ENCODE measurements at regions not wholly inside any gene's neighbourhood (a gene's known extent, or its start where the extent isn't known, plus 50 kb on each side); places are given as distances from the start of the nearest gene placed in this dataset.

DNA sequence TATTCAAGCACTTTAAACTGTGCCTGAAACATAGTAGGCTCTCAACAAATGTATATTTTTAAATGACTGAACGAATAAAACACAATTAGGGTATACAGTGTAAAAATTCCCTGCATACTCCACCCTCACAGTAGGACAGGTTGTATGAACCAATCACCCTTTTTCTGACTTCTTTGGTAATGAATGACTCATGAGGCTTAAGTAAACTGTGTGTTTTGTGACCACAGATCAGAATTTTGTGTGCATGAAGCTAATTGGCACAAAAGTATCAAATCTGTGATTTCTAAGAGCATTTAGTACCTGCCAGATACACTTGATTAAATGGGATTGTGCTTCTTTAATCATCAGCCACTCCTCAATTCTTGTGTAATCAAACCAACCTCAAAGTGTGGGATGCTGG, 109.9 kb upstream of the MAP4K3 start:
- TF ChIP-seq, protein P1, sequence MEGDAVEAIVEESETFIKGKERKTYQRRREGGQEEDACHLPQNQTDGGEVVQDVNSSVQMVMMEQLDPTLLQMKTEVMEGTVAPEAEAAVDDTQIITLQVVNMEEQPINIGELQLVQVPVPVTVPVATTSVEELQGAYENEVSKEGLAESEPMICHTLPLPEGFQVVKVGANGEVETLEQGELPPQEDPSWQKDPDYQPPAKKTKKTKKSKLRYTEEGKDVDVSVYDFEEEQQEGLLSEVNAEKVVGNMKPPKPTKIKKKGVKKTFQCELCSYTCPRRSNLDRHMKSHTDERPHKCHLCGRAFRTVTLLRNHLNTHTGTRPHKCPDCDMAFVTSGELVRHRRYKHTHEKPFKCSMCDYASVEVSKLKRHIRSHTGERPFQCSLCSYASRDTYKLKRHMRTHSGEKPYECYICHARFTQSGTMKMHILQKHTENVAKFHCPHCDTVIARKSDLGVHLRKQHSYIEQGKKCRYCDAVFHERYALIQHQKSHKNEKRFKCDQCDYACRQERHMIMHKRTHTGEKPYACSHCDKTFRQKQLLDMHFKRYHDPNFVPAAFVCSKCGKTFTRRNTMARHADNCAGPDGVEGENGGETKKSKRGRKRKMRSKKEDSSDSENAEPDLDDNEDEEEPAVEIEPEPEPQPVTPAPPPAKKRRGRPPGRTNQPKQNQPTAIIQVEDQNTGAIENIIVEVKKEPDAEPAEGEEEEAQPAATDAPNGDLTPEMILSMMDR (IDR thresholded peaks at IDR 0.05), result no peak
- TF ChIP-seq EP300 (IDR thresholded peaks at IDR 0.05), result no peak
